ENCODE measurements at regions not wholly inside any gene's neighbourhood (a gene's known extent, or its start where the extent isn't known, plus 50 kb on each side); places are given as distances from the start of the nearest gene placed in this dataset.
A peak's percentile ranks its signal among the peaks of the same experiment; 100 is the strongest.

GRCh38 chr10:50951365-50951764 lies 65.9 kb upstream of the A1CF start:
- Histone ChIP-seq H3K9me3 (no peaks in the 10 kb centered on the region), H3K36me3 (no peaks in the 10 kb centered on the region), H3K27me3 (no peaks in the 10 kb centered on the region), H3K4me1 (peaks cover 0 to 9% (median 0%) of the 10 kb centered on the region in 12 donors), H3K4me3 (no peak overlapping the region), H3K27ac (no peak overlapping the region)
- ATAC-seq (no peak), DNase-seq (no peak)
- 22 to 34% (median 31%) methylated on average over 4 of the region's 4 CpGs for WGBS, 4 donors
- intact Hi-C loops (cut with DNase I): no loop called here
- TF ChIP-seq POLR2A (IDR thresholded peaks at IDR 0.05) (no peak), CTCF (IDR thresholded peaks at IDR 0.05) (no peak)

DNA sequence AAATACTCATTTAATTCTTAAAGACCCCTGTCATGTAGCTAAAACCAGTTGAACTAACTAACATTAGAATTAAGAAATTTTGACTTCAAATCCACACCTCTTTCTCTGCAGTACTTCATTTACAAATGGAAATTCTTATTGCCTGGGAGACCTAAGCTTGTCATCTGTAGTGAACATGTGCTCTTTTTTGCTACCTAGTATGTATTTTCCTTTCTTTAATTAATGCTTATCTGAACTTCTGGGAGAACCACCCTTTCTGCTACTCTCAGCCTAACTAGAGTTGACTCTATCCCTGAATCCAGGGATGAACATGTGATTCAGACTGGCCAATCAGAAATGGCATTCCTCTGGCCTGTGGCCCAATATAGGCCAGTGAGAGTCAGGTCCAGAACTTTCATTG lies 75.9 kb upstream of the A1CF start:
- Histone ChIP-seq H3K4me3 (no peak overlapping the region), H3K9me3 (no peaks in the 10 kb centered on the region), H3K27me3 (no peaks in the 10 kb centered on the region), H3K27ac (no peak overlapping the region), H3K4me1 (no peaks in the 10 kb centered on the region), H3K36me3 (no peaks in the 10 kb centered on the region)
- no peak for DNase-seq
- ATAC-seq: no peak
- intact Hi-C loops (cut with DNase I): no loop called here
- no peak for TF ChIP-seq POLR2A (IDR thresholded peaks at IDR 0.05)
- TF ChIP-seq CTCF (IDR thresholded peaks at IDR 0.05): no peak

DNA sequence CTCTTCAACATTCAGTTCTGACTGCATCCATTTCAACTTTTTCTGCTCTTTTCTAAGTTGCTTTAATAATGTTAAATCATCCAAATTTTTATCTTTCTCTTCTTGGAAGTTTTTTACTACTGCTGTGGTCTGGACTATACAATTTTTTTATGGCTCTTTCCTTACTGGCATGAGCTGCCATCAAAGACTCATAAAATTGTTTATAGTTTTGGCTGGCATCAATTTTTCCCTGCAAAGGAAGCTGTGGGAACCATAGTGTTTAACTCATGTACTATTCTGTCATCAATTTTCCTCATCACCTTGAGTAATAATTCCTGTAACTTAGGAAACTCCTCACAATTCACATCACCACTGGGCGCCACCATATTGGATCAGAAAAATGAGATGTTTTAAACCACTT lies 77.6 kb upstream of the A1CF start:
- ATAC-seq: no peak
- no peaks in the 10 kb centered on the region for H3K4me1 ChIP-seq
- 87 to 96% (median 87%) methylated on average over 1 of the region's 1 CpG for WGBS, 4 donors

DNA sequence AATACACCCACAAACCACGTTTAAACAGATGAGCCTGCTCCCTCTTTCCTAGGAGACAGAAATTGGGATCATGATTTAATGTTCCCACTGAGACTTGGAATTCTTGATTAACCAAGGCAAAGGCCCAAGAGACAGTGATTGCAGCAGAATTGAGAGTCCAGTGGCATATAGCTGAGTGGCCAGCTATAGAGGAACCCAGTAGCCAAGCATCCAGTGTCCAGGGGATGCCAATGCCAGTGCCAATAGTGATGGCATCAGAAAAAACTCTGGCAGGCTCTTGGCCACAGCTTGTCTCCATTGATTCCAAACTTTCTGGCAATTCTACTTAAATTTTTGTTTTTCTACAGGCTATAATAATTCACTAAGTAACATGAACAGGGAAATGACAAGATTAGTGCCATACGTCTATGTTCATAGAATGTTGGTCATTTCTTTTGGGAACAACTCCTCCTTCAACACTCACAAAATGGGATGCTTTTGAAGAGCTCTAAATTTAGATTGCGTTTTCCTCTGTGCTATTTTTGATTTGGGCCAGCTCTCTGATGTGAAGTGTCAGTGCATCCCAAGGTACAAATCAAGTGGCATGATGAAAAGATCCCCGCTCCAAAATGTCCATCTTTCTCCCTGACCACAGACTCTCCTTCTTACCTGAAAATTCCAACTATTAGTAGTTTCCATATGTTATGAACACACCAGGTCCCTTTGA lies 83.1 kb upstream of the A1CF start:
- 33 to 53% (median 45%) methylated on average over 4 of the region's 4 CpGs for WGBS, 4 donors
- intact Hi-C loops (cut with DNase I): no loop called here
- H3K4me3 ChIP-seq: no peak overlapping the region
- ATAC-seq (peak in 1 of 4 donors; percentile 39), DNase-seq (no peak)
- no peaks in the 10 kb centered on the region for H3K27me3 ChIP-seq
- H3K36me3 ChIP-seq: no peaks in the 10 kb centered on the region
- TF ChIP-seq POLR2A (IDR thresholded peaks at IDR 0.05) (no peak), CTCF (IDR thresholded peaks at IDR 0.05) (no peak)
- H3K27ac ChIP-seq: no peak overlapping the region
- peaks cover 0 to 6% (median 0%) of the 10 kb centered on the region in 12 donors for H3K4me1 ChIP-seq
- no peaks in the 10 kb centered on the region for H3K9me3 ChIP-seq

More for the DNA sequence above, 77.6 kb upstream of the A1CF start:
- H3K9me3 ChIP-seq: no peaks in the 10 kb centered on the region
- no peaks in the 10 kb centered on the region for H3K27me3 ChIP-seq
- DNase-seq: no peak
- H3K36me3 ChIP-seq: no peaks in the 10 kb centered on the region
- intact Hi-C loops (cut with DNase I): no loop called here
- H3K4me3 ChIP-seq: no peak overlapping the region
- TF ChIP-seq POLR2A (IDR thresholded peaks at IDR 0.05): no peak
- no peak for TF ChIP-seq CTCF (IDR thresholded peaks at IDR 0.05)
- H3K27ac ChIP-seq: no peak overlapping the region
